ENCODE measurements at regions not wholly inside any gene's neighbourhood (a gene's known extent, or its start where the extent isn't known, plus 50 kb on each side); places are given as distances from the start of the nearest gene placed in this dataset.

- no peak overlapping the region for H3K4me3 ChIP-seq (ENCODE audit: control insufficient read depth in 2 of 3, extremely low read depth in 1 of 3, insufficient read depth in 2 of 3, low read depth in 1 of 3, low read length in 3 of 3)
- dilution Hi-C loops (cut with MboI; ENCODE audit: extremely low pct_ligation_motif_present, low sequenced_read_pairs): no loop called here
- no peak overlapping the region for H2AFZ ChIP-seq (ENCODE audit: control insufficient read depth, low read length)
- TF ChIP-seq CTCF (optimal IDR thresholded peaks at IDR 0.05 in 1 of 3, IDR thresholded peaks at IDR 0.05 in 1 of 3, conservative IDR thresholded peaks at IDR 0.05 in 1 of 3; ENCODE audit: extremely low read depth in 1 of 3, insufficient read depth in 2 of 3, low read length in 3 of 3) (no peak), EZH2 (IDR thresholded peaks at IDR 0.05; ENCODE audit: low read length) (no peak)
- DNase-seq (ENCODE audit: low read depth, low spot score) (no peak), FAIRE-seq (no peak)
- no peaks in the 10 kb centered on the region for H3K36me3 ChIP-seq (ENCODE audit: control insufficient read depth in 2 of 2, extremely low read depth in 1 of 2, insufficient read depth in 2 of 2, low read length in 2 of 2)
- H3K9me3 ChIP-seq (ENCODE audit: control insufficient read depth, low read depth, low read length): no peaks in the 10 kb centered on the region
- no peaks in the 10 kb centered on the region for H3K4me1 ChIP-seq (ENCODE audit: control insufficient read depth, extremely low read depth, insufficient read depth, low read length)
- H4K20me1 ChIP-seq (ENCODE audit: control insufficient read depth, extremely low read depth, insufficient read depth, low read length): no peaks in the 10 kb centered on the region
- no peak overlapping the region for H3K9ac ChIP-seq (ENCODE audit: control insufficient read depth, extremely low read depth, insufficient read depth, low read length)
- H3K79me2 ChIP-seq (ENCODE audit: control insufficient read depth, insufficient read depth, low read length): no peaks in the 10 kb centered on the region
- no peak overlapping the region for H3K27ac ChIP-seq (ENCODE audit: control insufficient read depth, insufficient read depth, low read length)
- H3K4me2 ChIP-seq (ENCODE audit: control insufficient read depth, extremely low read depth, insufficient read depth, low read depth, low read length): no peak overlapping the region
- H3K9me1 ChIP-seq (ENCODE audit: control insufficient read depth, extremely low read depth, insufficient read depth, low read length): no peaks in the 10 kb centered on the region
- H3K27me3 ChIP-seq (ENCODE audit: control insufficient read depth, extremely low read depth, insufficient read depth, low read length): no peaks in the 10 kb centered on the region
Observed at GRCh38 chr12:29944269-29945000, 160.7 kb upstream of the TMTC1 start.

DNA sequence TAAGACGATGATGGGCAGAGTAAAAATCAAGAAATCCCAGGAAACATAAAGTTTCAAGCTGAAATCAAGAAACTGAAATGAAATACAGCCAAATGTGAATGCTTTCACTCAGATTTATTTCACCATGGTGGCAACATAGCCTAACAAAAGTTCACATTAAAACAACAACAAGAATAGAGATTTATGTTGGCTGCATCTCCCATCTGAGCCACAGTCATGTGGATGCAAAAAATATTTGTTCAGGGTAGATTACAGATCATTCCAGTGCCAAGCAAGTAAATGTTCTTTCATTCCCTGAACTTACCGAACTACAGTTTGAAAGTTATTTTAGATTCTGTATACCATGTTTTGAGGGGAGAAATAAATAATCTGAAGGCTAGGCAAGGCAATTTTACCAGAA is 159.9 kb upstream of the TMTC1 start:
- FAIRE-seq: no peak
- no peaks in the 10 kb centered on the region for H3K9me1 ChIP-seq (ENCODE audit: control insufficient read depth, extremely low read depth, insufficient read depth, low read length)
- no peak overlapping the region for H3K27ac ChIP-seq (ENCODE audit: control insufficient read depth, insufficient read depth, low read length)
- dilution Hi-C loops (cut with MboI; ENCODE audit: extremely low pct_ligation_motif_present, low sequenced_read_pairs): no loop called here
- H3K4me3 ChIP-seq (ENCODE audit: control insufficient read depth in 2 of 3, extremely low read depth in 1 of 3, insufficient read depth in 2 of 3, low read depth in 1 of 3, low read length in 3 of 3): no peak overlapping the region
- DNase-seq (ENCODE audit: low read depth, low spot score): no peak
- H3K79me2 ChIP-seq (ENCODE audit: control insufficient read depth, insufficient read depth, low read length): no peaks in the 10 kb centered on the region
- no peak overlapping the region for H3K9ac ChIP-seq (ENCODE audit: control insufficient read depth, extremely low read depth, insufficient read depth, low read length)
- H3K4me2 ChIP-seq (ENCODE audit: control insufficient read depth, extremely low read depth, insufficient read depth, low read depth, low read length): no peak overlapping the region
- H3K9me3 ChIP-seq (ENCODE audit: control insufficient read depth, low read depth, low read length): no peaks in the 10 kb centered on the region
- no peaks in the 10 kb centered on the region for H3K4me1 ChIP-seq (ENCODE audit: control insufficient read depth, extremely low read depth, insufficient read depth, low read length)
- TF ChIP-seq CTCF (optimal IDR thresholded peaks at IDR 0.05 in 1 of 3, IDR thresholded peaks at IDR 0.05 in 1 of 3, conservative IDR thresholded peaks at IDR 0.05 in 1 of 3; ENCODE audit: extremely low read depth in 1 of 3, insufficient read depth in 2 of 3, low read length in 3 of 3) (no peak), EZH2 (IDR thresholded peaks at IDR 0.05; ENCODE audit: low read length) (no peak)
- H3K36me3 ChIP-seq (ENCODE audit: control insufficient read depth in 2 of 2, extremely low read depth in 1 of 2, insufficient read depth in 2 of 2, low read length in 2 of 2): no peaks in the 10 kb centered on the region
- no peak overlapping the region for H2AFZ ChIP-seq (ENCODE audit: control insufficient read depth, low read length)
- no peaks in the 10 kb centered on the region for H3K27me3 ChIP-seq (ENCODE audit: control insufficient read depth, extremely low read depth, insufficient read depth, low read length)
- no peaks in the 10 kb centered on the region for H4K20me1 ChIP-seq (ENCODE audit: control insufficient read depth, extremely low read depth, insufficient read depth, low read length)

Measured in keratinocyte (primary cell).